Stimulated activated CD4-positive, alpha-beta T cell treated with anti-CD3 and anti-CD28 coated beads, Interleukin-12 subunit alpha, Interleukin-12 subunit beta, amount 100 ng/mL, for 24 hours (primary cell): ENCODE measurements at regions not wholly inside any gene's neighbourhood (a gene's known extent, or its start where the extent isn't known, plus 50 kb on each side); places are given as distances from the start of the nearest gene placed in this dataset.
"Not testable (repeated sequence)": the region's sequence is repeated elsewhere in the genome, so short reads cannot be mapped to it uniquely, and the experiment has no call there.

ENCODE experiments used
- DNase-seq, 2 experiments: peaks; one replicate each; pipeline ENCODE4 v3.0.0-alpha.2; 2020; ENCODE audit warnings: low read depth in 2 of 2

GRCh38 chr2:88920399-88920798, 228.9 kb downstream of the RPIA start:
- not testable (repeated sequence) for DNase-seq

GRCh38 chr2:88924533-88924932, 233.1 kb downstream of the RPIA start:
- no peak for DNase-seq

- no peak for DNase-seq
Observed at GRCh38 chr2:88925770-88926462, 234.4 kb downstream of the RPIA start.

GRCh38 chr2:88927128-88927527, 235.7 kb downstream of the RPIA start:
- no peak for DNase-seq

GRCh38 chr2:88930659-88931058, 239.2 kb downstream of the RPIA start:
- no peak for DNase-seq

GRCh38 chr2:88932686-88933085, 241.2 kb downstream of the RPIA start:
- no peak for DNase-seq

- DNase-seq, result no peak
Observed at GRCh38 chr2:88933091-88933490, 241.6 kb downstream of the RPIA start.

GRCh38 chr2:88933980-88934379, 242.5 kb downstream of the RPIA start:
- DNase-seq, result no peak

GRCh38 chr2:88941178-88941577, 249.7 kb downstream of the RPIA start:
- not testable (repeated sequence) for DNase-seq

- no peak for DNase-seq
Observed at GRCh38 chr2:88942798-88943197, 251.3 kb downstream of the RPIA start.

GRCh38 chr2:88949336-88949735, 257.9 kb downstream of the RPIA start:
- DNase-seq, result no peak

GRCh38 chr2:88950010-88950409, 258.5 kb downstream of the RPIA start:
- no peak for DNase-seq

- DNase-seq, result no peak
Observed at GRCh38 chr2:88955607-88956006, 264.1 kb downstream of the RPIA start.

- no peak for DNase-seq
Observed at GRCh38 chr2:88959480-88960204, 268.2 kb downstream of the RPIA start.

- DNase-seq, result not testable (repeated sequence)
Observed at GRCh38 chr2:88961323-88961722, 269.9 kb downstream of the RPIA start.

- DNase-seq, result no peak
Observed at GRCh38 chr2:88967844-88968243, 276.4 kb downstream of the RPIA start.

GRCh38 chr2:88978011-88978410, 286.5 kb downstream of the RPIA start:
- DNase-seq, result not testable (repeated sequence)

GRCh38 chr2:88978446-88978845, 287.0 kb downstream of the RPIA start:
- DNase-seq, result not testable (repeated sequence)

GRCh38 chr2:88984079-88984478, 292.6 kb downstream of the RPIA start:
- not testable (repeated sequence) for DNase-seq

GRCh38 chr2:88986721-88987330, 295.4 kb downstream of the RPIA start:
- not testable (repeated sequence) for DNase-seq

- not testable (repeated sequence) for DNase-seq
Observed at GRCh38 chr2:88988617-88989016, 297.1 kb downstream of the RPIA start.

GRCh38 chr2:88992819-88993218, 301.3 kb downstream of the RPIA start:
- not testable (repeated sequence) for DNase-seq

- DNase-seq, result not testable (repeated sequence)
Observed at GRCh38 chr2:88994856-88995255, 303.4 kb downstream of the RPIA start.
